ENCODE measurements at regions not wholly inside any gene's neighbourhood (a gene's known extent, or its start where the extent isn't known, plus 50 kb on each side); places are given as distances from the start of the nearest gene placed in this dataset.
"Not testable (repeated sequence)": the region's sequence is repeated elsewhere in the genome, so short reads cannot be mapped to it uniquely, and the experiment has no call there.

- DNase-seq (ENCODE audit: extremely low read depth, low read depth), result no peak
These were observed 353.8 kb upstream of the IZUMO3 start for GRCh38 chr9:24899463-24899862.

- DNase-seq (ENCODE audit: extremely low read depth, low read depth), result no peak
These were observed 352.1 kb upstream of the IZUMO3 start for GRCh38 chr9:24897826-24898225.

GRCh38 chr9:24881361-24881760, 335.7 kb upstream of the IZUMO3 start:
- no peak for DNase-seq (ENCODE audit: extremely low read depth, low read depth)

- no peak for DNase-seq (ENCODE audit: extremely low read depth, low read depth)
These were observed 333.9 kb upstream of the IZUMO3 start for GRCh38 chr9:24879591-24879990.

GRCh38 chr9:24856601-24857000, 310.9 kb upstream of the IZUMO3 start:
- DNase-seq (ENCODE audit: extremely low read depth, low read depth), result not testable (repeated sequence)

- no peak for DNase-seq (ENCODE audit: extremely low read depth, low read depth)
These were observed 300.7 kb upstream of the IZUMO3 start for GRCh38 chr9:24846248-24846912.

GRCh38 chr9:24844217-24844616, 298.5 kb upstream of the IZUMO3 start:
- no peak for DNase-seq (ENCODE audit: extremely low read depth, low read depth)

GRCh38 chr9:24841993-24842392, 296.3 kb upstream of the IZUMO3 start:
- DNase-seq (ENCODE audit: extremely low read depth, low read depth), result no peak

- DNase-seq (ENCODE audit: extremely low read depth, low read depth), result no peak
These were observed 286.6 kb upstream of the IZUMO3 start for GRCh38 chr9:24832307-24832706.

GRCh38 chr9:24828687-24829086, 283.0 kb upstream of the IZUMO3 start:
- DNase-seq (ENCODE audit: extremely low read depth, low read depth), result no peak

- no peak for DNase-seq (ENCODE audit: extremely low read depth, low read depth)
These were observed 278.9 kb upstream of the IZUMO3 start for GRCh38 chr9:24824607-24825006.

- no peak for DNase-seq (ENCODE audit: extremely low read depth, low read depth)
These were observed 274.5 kb upstream of the IZUMO3 start for GRCh38 chr9:24820196-24820595.

- DNase-seq (ENCODE audit: extremely low read depth, low read depth), result no peak
These were observed 272.1 kb upstream of the IZUMO3 start for GRCh38 chr9:24817756-24818155.

- DNase-seq (ENCODE audit: extremely low read depth, low read depth), result no peak
These were observed 270.3 kb upstream of the IZUMO3 start for GRCh38 chr9:24816006-24816405.

GRCh38 chr9:24801344-24801743, 255.6 kb upstream of the IZUMO3 start:
- no peak for DNase-seq (ENCODE audit: extremely low read depth, low read depth)

- no peak for DNase-seq (ENCODE audit: extremely low read depth, low read depth)
These were observed 248.1 kb upstream of the IZUMO3 start for GRCh38 chr9:24793787-24794186.

GRCh38 chr9:24776226-24776625, 230.5 kb upstream of the IZUMO3 start:
- DNase-seq (ENCODE audit: extremely low read depth, low read depth), result no peak

- not testable (repeated sequence) for DNase-seq (ENCODE audit: extremely low read depth, low read depth)
These were observed 228.5 kb upstream of the IZUMO3 start for GRCh38 chr9:24774199-24774598.

- no peak for DNase-seq (ENCODE audit: extremely low read depth, low read depth)
These were observed 220.4 kb upstream of the IZUMO3 start for GRCh38 chr9:24766081-24766480.

- no peak for DNase-seq (ENCODE audit: extremely low read depth, low read depth)
These were observed 219.5 kb upstream of the IZUMO3 start for GRCh38 chr9:24765025-24765756.

- no peak for DNase-seq (ENCODE audit: extremely low read depth, low read depth)
These were observed 192.8 kb upstream of the IZUMO3 start for GRCh38 chr9:24738421-24738961.

GRCh38 chr9:24731754-24732153, 186.1 kb upstream of the IZUMO3 start:
- DNase-seq (ENCODE audit: extremely low read depth, low read depth), result no peak
